T-helper 2 cell treated with Interferon-gamma antibody and Interleukin-4, amounts not matched to agents 100 ng/mL and 5 ng/mL, for 36 hours (primary cell): ENCODE measurements at regions not wholly inside any gene's neighbourhood (a gene's known extent, or its start where the extent isn't known, plus 50 kb on each side); places are given as distances from the start of the nearest gene placed in this dataset.
"Not testable (repeated sequence)": the region's sequence is repeated elsewhere in the genome, so short reads cannot be mapped to it uniquely, and the experiment has no call there.

Experiments
- intact Hi-C: fragments of 100-400 bp; cut with micrococcal nuclease; formaldehyde crosslinking; loops from one replicate; pipeline ENCODE4 v1.15.1; 2023

GRCh38 chr1:88502886-88503285 is 181.2 kb upstream of the PKN2 start:
- intact Hi-C loops = no loop called here

GRCh38 chr1:88503646-88504045 is 180.4 kb upstream of the PKN2 start:
- intact Hi-C loops = no loop called here

- intact Hi-C loops = no loop called here
These were observed 179.5 kb upstream of the PKN2 start for GRCh38 chr1:88504601-88505000.

GRCh38 chr1:88509379-88509778 is 174.7 kb upstream of the PKN2 start:
- intact Hi-C loops = no loop called here

- intact Hi-C loops = no loop called here
These were observed 169.5 kb upstream of the PKN2 start for GRCh38 chr1:88514544-88515060.

- intact Hi-C loops = not testable (repeated sequence)
These were observed 166.6 kb upstream of the PKN2 start for GRCh38 chr1:88517499-88517898.

- intact Hi-C loops = no loop called here
These were observed 164.9 kb upstream of the PKN2 start for GRCh38 chr1:88519156-88519555.

- intact Hi-C loops = no loop called here
These were observed 160.1 kb upstream of the PKN2 start for GRCh38 chr1:88523854-88524528.

GRCh38 chr1:88526456-88526855 is 157.6 kb upstream of the PKN2 start:
- intact Hi-C loops = no loop called here

GRCh38 chr1:88528792-88529191 is 155.3 kb upstream of the PKN2 start:
- intact Hi-C loops = no loop called here

- intact Hi-C loops = no loop called here
These were observed 154.5 kb upstream of the PKN2 start for GRCh38 chr1:88529581-88529980.

- intact Hi-C loops = no loop called here
These were observed 153.8 kb upstream of the PKN2 start for GRCh38 chr1:88530246-88530645.

- intact Hi-C loops = no loop called here
These were observed 146.3 kb upstream of the PKN2 start for GRCh38 chr1:88537787-88538186.

GRCh38 chr1:88538222-88538899 is 145.7 kb upstream of the PKN2 start:
- intact Hi-C loops = no loop called here

- intact Hi-C loops = no loop called here
These were observed 143.8 kb upstream of the PKN2 start for GRCh38 chr1:88540255-88540654.

GRCh38 chr1:88541596-88541995 is 142.5 kb upstream of the PKN2 start:
- intact Hi-C loops = no loop called here

- intact Hi-C loops = no loop called here
These were observed 139.9 kb upstream of the PKN2 start for GRCh38 chr1:88544195-88544594.

- intact Hi-C loops = no loop called here
These were observed 134.5 kb upstream of the PKN2 start for GRCh38 chr1:88549536-88549935.

GRCh38 chr1:88552226-88552625 is 131.8 kb upstream of the PKN2 start:
- intact Hi-C loops = no loop called here

- intact Hi-C loops = no loop called here
These were observed 127.1 kb upstream of the PKN2 start for GRCh38 chr1:88557014-88557413.

- intact Hi-C loops = no loop called here
These were observed 123.5 kb upstream of the PKN2 start for GRCh38 chr1:88560621-88561020.

GRCh38 chr1:88562991-88563390 is 121.1 kb upstream of the PKN2 start:
- intact Hi-C loops = no loop called here
